Parathyroid adenoma (tissue), 2 donors: ENCODE measurements at regions not wholly inside any gene's neighbourhood (a gene's known extent, or its start where the extent isn't known, plus 50 kb on each side); places are given as distances from the start of the nearest gene placed in this dataset.

Experiments used
- H2AFZ ChIP-seq: fragments of 300-600 bp; sonication (generic); one replicate; pipeline ENCODE4 v1.7.0; 2017; ENCODE audit warnings: antibody characterized with exemption, mild to moderate bottlenecking
- H3K27ac ChIP-seq: fragments of 300-600 bp; sonication (generic); one replicate; pipeline ENCODE4 v1.7.0; 2017
- H3K27me3 ChIP-seq: fragments of 300-600 bp; sonication (generic); one replicate; pipeline ENCODE4 v1.7.0; 2017; ENCODE audit warnings: low read length; ENCODE audit not compliant: control insufficient read depth, insufficient read depth
- H3K36me3 ChIP-seq: fragments of 300-600 bp; sonication (generic); one replicate; pipeline ENCODE4 v1.7.0; 2017; ENCODE audit warnings: low read length; ENCODE audit not compliant: control insufficient read depth, insufficient read depth
- H3K4me1 ChIP-seq: fragments of 300-600 bp; sonication (generic); one replicate; pipeline ENCODE4 v1.7.0; 2017; ENCODE audit warnings: control low read depth
- H3K4me2 ChIP-seq: fragments of 300-600 bp; sonication (generic); one replicate; pipeline ENCODE4 v1.7.0; 2017; ENCODE audit warnings: low read length
- H3K4me3 ChIP-seq: fragments of 300-600 bp; sonication (generic); one replicate; pipeline ENCODE4 v1.7.0; 2017; ENCODE audit warnings: low read depth, low read length
- H3K79me2 ChIP-seq: fragments of 300-600 bp; sonication (generic); one replicate; pipeline ENCODE4 v1.7.0; 2017; ENCODE audit warnings: control low read depth
- H3K9ac ChIP-seq: fragments of 300-600 bp; sonication (generic); one replicate; pipeline ENCODE4 v1.7.0; 2017; ENCODE audit warnings: mild to moderate bottlenecking
- H3K9me3 ChIP-seq: fragments of 300-600 bp; sonication (generic); one replicate; pipeline ENCODE4 v1.7.0; 2017; ENCODE audit warnings: low read length; ENCODE audit not compliant: control insufficient read depth
- CTCF ChIP-seq: fragments of 300-600 bp; sonication (generic); IDR thresholded peaks from one replicate; pipeline ENCODE4 v1.7.0; 2017; ENCODE audit warnings: antibody characterized with exemption, mild to moderate bottlenecking
- donor health status: primary hyperparathyroidism.

- Histone ChIP-seq H2AFZ (no peak overlapping the region), H3K79me2 (no peaks in the 10 kb centered on the region), H3K36me3 (no peaks in the 10 kb centered on the region), H3K27me3 (no peaks in the 10 kb centered on the region), H3K9ac (no peak overlapping the region), H3K4me2 (no peak overlapping the region), H3K27ac (no peak overlapping the region), H3K9me3 (no peaks in the 10 kb centered on the region), H3K4me3 (no peak overlapping the region), H3K4me1 (no peaks in the 10 kb centered on the region)
- peak; percentile 21 for TF ChIP-seq CTCF
Measured at GRCh38 chr2:59301466-59302402, 1060.6 kb upstream of the FANCL start.

- Histone ChIP-seq H3K4me2 (no peak overlapping the region), H3K9ac (no peak overlapping the region), H2AFZ (no peak overlapping the region), H3K79me2 (no peaks in the 10 kb centered on the region), H3K36me3 (no peaks in the 10 kb centered on the region), H3K27ac (no peak overlapping the region), H3K4me3 (no peak overlapping the region), H3K4me1 (no peaks in the 10 kb centered on the region), H3K9me3 (no peaks in the 10 kb centered on the region), H3K27me3 (no peaks in the 10 kb centered on the region)
- TF ChIP-seq CTCF = no peak
Measured at GRCh38 chr2:59297816-59298215, 1056.7 kb upstream of the FANCL start.

GRCh38 chr2:59296279-59296678, 1055.2 kb upstream of the FANCL start:
- H3K9me3 ChIP-seq = no peaks in the 10 kb centered on the region
- no peak overlapping the region for H3K4me3 ChIP-seq
- no peak overlapping the region for H3K27ac ChIP-seq
- TF ChIP-seq CTCF = no peak
- H3K4me2 ChIP-seq = no peak overlapping the region
- no peak overlapping the region for H2AFZ ChIP-seq
- no peak overlapping the region for H3K9ac ChIP-seq
- no peaks in the 10 kb centered on the region for H3K4me1 ChIP-seq
- H3K27me3 ChIP-seq = no peaks in the 10 kb centered on the region
- no peaks in the 10 kb centered on the region for H3K36me3 ChIP-seq
- H3K79me2 ChIP-seq = no peaks in the 10 kb centered on the region

GRCh38 chr2:59295524-59296162, 1054.5 kb upstream of the FANCL start:
- Histone ChIP-seq H3K27ac (no peak overlapping the region), H2AFZ (no peak overlapping the region), H3K36me3 (no peaks in the 10 kb centered on the region), H3K27me3 (no peaks in the 10 kb centered on the region), H3K4me2 (no peak overlapping the region), H3K9ac (no peak overlapping the region), H3K79me2 (no peaks in the 10 kb centered on the region), H3K9me3 (no peaks in the 10 kb centered on the region), H3K4me3 (no peak overlapping the region), H3K4me1 (no peaks in the 10 kb centered on the region)
- no peak for TF ChIP-seq CTCF
